PC-3 (cell line): ENCODE measurements at regions not wholly inside any gene's neighbourhood (a gene's known extent, or its start where the extent isn't known, plus 50 kb on each side); places are given as distances from the start of the nearest gene placed in this dataset.

Experiments used
- CTCF ChIP-seq: fragments of 300-600 bp; sonication (generic); conservative IDR thresholded peaks from 2 replicates; pipeline ENCODE4 v1.5.1; 2017; ENCODE audit warnings: antibody characterized with exemption, low read depth, mild to moderate bottlenecking, low read length
- EZH2 ChIP-seq: fragments of 300-600 bp; sonication (generic); IDR thresholded peaks from one replicate; pipeline ENCODE4 v1.6.1; 2017; ENCODE audit warnings: antibody characterized with exemption, mild to moderate bottlenecking, low read length; ENCODE audit not compliant: unreplicated experiment
- EZH2phosphoT487 ChIP-seq: fragments of 300-600 bp; sonication (generic); IDR thresholded peaks from 2 replicates; pipeline ENCODE4 v1.6.1; 2018; ENCODE audit warnings: mild to moderate bottlenecking, antibody characterized with exemption, low read length, borderline replicate concordance

- TF ChIP-seq CTCF (no peak), EZH2 (no peak), EZH2phosphoT487 (no peak)
These were observed 62.6 kb upstream of the TMCC3 start for GRCh38 chr12:94712815-94713515.
